DMS153 treated with DMSO at 0.1 percent for 48 hours (cell line): ENCODE measurements at regions not wholly inside any gene's neighbourhood (a gene's known extent, or its start where the extent isn't known, plus 50 kb on each side); places are given as distances from the start of the nearest gene placed in this dataset.
"Not testable (repeated sequence)": the region's sequence is repeated elsewhere in the genome, so short reads cannot be mapped to it uniquely, and the experiment has no call there.

Experiments
- DNase-seq: peaks from one replicate; lab custom pipeline; 2025; ENCODE audit not compliant: unreplicated experiment; lab: John Stamatoyannopoulos, UW

GRCh38 chr5:82714732-82715131 is 362.5 kb downstream of the TMEM167A start:
- not testable (repeated sequence) for DNase-seq

GRCh38 chr5:82713811-82714210 is 363.4 kb downstream of the TMEM167A start:
- no peak for DNase-seq

DNA sequence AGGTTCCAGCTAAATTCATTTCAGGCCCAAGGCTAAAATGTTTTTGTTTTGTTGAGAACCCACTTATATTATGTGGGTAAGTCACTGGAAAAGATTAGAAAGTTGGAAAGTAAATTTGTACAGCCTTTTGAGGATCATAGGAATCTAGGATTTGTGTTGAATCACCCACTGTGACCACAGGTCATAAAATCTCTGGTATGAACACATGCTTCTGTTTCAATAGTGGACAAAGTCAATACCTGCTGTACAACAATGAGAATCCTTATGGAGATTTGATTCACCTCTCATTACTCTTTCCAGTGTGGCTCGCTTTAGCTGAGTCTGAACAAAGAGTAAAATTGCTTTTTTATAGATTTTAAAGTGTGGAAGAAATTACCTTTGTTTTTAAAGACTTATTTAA is 369.5 kb downstream of the TMEM167A start:
- no peak for DNase-seq

GRCh38 chr5:82704381-82704780 is 372.8 kb downstream of the TMEM167A start:
- no peak for DNase-seq

GRCh38 chr5:82702046-82702445 is 375.1 kb downstream of the TMEM167A start:
- DNase-seq, result no peak

DNA sequence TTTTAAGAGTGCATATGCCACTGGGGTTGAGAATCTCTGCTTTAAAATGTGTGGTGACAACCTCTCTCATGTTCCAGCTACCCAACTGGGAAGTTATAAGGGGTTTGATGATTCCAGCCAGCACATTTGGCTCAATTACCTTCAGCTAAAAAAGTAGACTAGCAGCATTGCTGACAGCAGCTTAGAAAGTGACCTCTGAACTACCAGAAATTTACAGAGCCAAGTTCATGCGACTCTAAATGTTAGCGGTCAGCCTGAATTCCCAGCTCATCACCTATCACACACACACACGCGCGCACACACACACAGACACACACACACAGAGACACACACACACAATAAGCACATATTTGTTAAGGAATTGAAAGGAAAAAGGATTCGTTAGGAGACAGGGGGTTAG is 377.5 kb downstream of the TMEM167A start:
- DNase-seq, result no peak

DNA sequence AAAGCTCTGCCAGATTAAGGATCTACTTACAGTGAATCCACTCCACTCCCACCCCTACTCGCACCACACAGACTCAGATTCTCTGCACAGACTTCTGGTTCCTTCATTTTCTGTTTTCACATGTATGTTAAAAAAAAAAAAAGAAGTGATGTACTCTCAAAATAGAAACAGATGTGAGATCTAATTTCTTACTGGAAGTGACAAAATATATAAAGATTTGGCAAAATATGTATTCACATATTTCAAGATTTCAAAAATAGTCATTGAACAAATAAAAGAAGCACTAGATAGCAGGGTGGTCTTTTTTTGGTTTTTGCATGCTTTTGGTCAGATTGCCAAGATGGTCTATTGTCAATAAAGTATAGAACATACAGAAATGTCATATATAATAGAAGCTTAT is 379.2 kb downstream of the TMEM167A start:
- DNase-seq, result no peak

GRCh38 chr5:82694711-82695285 is 382.4 kb downstream of the TMEM167A start:
- no peak for DNase-seq

GRCh38 chr5:82692826-82693225 is 384.4 kb downstream of the TMEM167A start:
- no peak for DNase-seq

DNA sequence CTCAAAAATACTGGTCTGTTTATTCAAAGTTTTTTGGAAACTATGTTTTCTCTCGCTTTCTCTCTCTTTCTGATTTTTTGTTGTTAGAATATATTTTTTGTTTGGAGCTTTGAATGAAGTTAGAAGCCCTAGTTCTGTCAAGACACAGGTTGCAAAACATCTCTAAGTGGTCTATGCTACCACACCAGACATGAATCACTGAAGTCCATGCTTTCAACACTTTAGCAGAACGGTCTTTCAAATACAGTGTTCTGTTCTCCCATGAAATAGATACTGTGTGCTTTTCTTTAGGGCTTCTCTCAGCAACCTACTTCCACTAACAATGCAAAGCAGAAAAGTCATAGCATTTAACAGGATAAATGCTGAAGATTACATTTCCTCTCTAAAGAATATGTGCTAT is 392.5 kb downstream of the TMEM167A start:
- DNase-seq, result no peak

- DNase-seq, result no peak
Observed at GRCh38 chr5:82684165-82684564, 393.0 kb downstream of the TMEM167A start.

DNA sequence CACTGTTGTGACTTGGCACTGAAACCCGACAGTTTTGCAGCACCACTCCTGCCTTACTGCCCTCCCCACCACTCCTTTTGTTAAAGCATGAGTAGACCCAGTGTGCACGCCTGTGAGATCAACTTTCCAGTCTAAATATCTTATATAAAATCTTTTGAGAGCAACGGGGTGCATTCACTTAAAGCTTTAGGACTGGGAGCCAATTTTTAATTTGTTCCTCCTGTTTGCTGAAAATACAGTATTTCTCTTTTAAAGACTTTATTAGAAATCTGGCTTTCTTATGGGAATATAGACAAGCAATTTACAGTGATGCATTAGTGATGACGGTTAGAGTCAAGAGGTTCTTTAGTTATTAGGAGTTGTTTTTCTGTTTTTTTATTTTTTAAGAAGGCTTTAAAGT is 397.5 kb downstream of the TMEM167A start:
- DNase-seq, result no peak

- no peak for DNase-seq
Observed at GRCh38 chr5:82676661-82677060, 398.5 kb upstream of the RPS23 start.

GRCh38 chr5:82674671-82675070 is 396.5 kb upstream of the RPS23 start:
- DNase-seq, result no peak

GRCh38 chr5:82673057-82673809 is 395.1 kb upstream of the RPS23 start:
- DNase-seq, result no peak

DNA sequence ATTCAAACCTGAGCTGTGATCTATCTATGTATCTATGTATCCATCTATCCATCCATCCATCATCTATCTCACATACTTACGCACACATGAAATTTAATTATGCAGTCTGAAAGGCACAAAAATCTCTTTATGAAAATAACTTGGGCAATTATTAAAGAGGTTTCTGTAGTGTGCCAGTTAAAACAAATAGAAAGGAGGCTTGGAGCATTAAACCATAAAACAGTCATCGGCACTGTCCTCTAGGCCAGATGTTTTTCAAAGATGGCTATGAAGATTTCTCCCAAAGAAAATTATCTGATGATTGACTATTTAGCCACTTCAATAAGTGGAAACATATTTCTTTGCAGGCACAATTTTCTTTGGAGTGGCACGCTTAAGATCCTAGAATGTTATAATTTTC is 392.5 kb upstream of the RPS23 start:
- DNase-seq, result no peak

- DNase-seq, result no peak
Observed at GRCh38 chr5:82669720-82670119, 391.6 kb upstream of the RPS23 start.

- no peak for DNase-seq
Observed at GRCh38 chr5:82666312-82666711, 388.2 kb upstream of the RPS23 start.

GRCh38 chr5:82664732-82665131 is 386.6 kb upstream of the RPS23 start:
- DNase-seq, result peak; percentile 2

GRCh38 chr5:82663225-82663624 is 385.1 kb upstream of the RPS23 start:
- DNase-seq, result no peak

GRCh38 chr5:82662340-82662739 is 384.2 kb upstream of the RPS23 start:
- DNase-seq, result no peak

GRCh38 chr5:82661933-82662332 is 383.8 kb upstream of the RPS23 start:
- DNase-seq, result no peak

GRCh38 chr5:82661462-82661861 is 383.3 kb upstream of the RPS23 start:
- no peak for DNase-seq
